Central memory CD8-positive, alpha-beta T cell (primary cell): ENCODE measurements at regions not wholly inside any gene's neighbourhood (a gene's known extent, or its start where the extent isn't known, plus 50 kb on each side); places are given as distances from the start of the nearest gene placed in this dataset.

ENCODE experiments used
- ATAC-seq: fragments of 150-1000 bp; cut with Tn5 transposase; replicated peaks from 2 replicates; pipeline ENCODE4 v1.10.0; 2022; ENCODE audit warnings: mild to moderate bottlenecking, moderate FRiP score, moderate number of reproducible peaks; ENCODE audit not compliant: poor library complexity, severe bottlenecking; ENCODE audit errors: extremely low read depth
- DNase-seq, 2 donors: peaks; one replicate each; pipeline ENCODE4 v3.0.0; 2021; ENCODE audit warnings: low spot score in 2 of 2
- H3K27ac Mint-ChIP-seq: one replicate; pipeline ENCODE4 v1.8.0; 2022; ENCODE audit warnings: low read depth, mild to moderate bottlenecking, moderate library complexity, mixed read lengths
- H3K27me3 Mint-ChIP-seq: one replicate; pipeline ENCODE4 v1.8.0; 2022; ENCODE audit warnings: mixed read lengths
- H3K36me3 Mint-ChIP-seq: one replicate; pipeline ENCODE4 v1.8.0; 2022; ENCODE audit warnings: mild to moderate bottlenecking, moderate library complexity, mixed read lengths; ENCODE audit not compliant: insufficient read depth
- H3K4me1 Mint-ChIP-seq: one replicate; pipeline ENCODE4 v1.8.0; 2022; ENCODE audit warnings: mixed read lengths
- H3K4me3 Mint-ChIP-seq: one replicate; pipeline ENCODE4 v1.8.0; 2022; ENCODE audit warnings: mild to moderate bottlenecking, moderate library complexity, mixed read lengths
- H3K9me3 Mint-ChIP-seq: one replicate; pipeline ENCODE4 v1.8.0; 2022; ENCODE audit warnings: mixed read lengths

DNA sequence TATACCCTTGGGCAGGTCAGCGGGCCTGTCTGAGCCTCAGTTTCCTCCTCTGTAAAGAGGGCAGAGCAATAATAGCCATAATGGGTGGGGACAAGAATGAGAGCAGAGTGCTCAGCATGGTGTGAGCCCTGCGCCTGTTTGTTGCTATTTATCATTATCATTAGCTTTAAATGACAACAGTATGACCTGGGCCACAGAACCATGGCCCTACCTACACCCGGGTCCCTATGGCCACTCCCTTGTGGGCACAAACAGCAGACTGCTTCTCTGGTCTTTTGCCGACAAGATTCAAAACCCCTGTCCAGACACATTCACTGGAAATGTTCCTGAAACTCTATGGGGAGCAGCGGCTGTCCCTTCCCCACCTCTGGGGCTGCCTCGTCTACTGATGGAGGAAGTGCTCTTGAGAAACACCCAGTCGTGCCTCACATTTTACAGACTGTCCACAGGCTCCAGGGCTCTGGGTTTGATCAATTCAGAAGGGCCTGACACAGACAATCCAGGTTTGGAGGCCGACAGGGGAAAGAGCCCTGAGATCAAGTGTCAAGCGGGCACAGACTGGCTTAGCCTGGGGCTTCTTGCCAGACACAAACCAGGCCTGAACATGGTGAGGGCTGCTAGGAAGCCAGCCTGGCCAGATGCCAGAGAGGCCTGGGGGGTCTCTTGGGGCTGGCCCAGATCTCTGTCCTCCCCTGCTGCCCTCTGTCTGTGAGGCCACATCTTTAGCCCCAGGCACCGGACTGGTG, 112.5 kb upstream of the CD82 start:
- Mint-ChIP-seq H3K36me3 (no peaks in the 10 kb centered on the region), H3K4me3 (no peak overlapping the region), H3K27me3 (peaks cover 20% of the 10 kb centered on the region), H3K9me3 (no peaks in the 10 kb centered on the region), H3K4me1 (no peaks in the 10 kb centered on the region), H3K27ac (no peak overlapping the region)
- ATAC-seq (no peak), DNase-seq (no peak)

DNA sequence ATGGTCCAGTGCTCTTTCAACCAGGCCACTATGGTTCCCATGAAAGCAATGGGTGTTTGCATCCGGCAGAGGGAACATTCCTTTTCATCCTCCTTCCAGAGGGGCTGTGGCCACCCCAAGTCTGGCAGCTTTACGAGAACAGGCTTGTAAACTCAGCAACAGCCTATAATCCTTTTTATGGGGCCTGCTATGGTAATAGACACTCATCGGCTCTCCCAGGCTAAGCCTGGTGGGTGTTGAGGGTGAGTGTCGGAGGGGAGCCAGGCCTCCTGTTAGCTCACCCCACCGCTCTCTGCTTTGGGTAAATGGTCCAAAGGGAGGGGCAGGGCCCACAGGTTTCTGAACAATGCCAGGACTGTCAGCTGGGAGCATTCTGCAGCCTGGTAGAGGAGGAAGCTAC, 111.6 kb upstream of the CD82 start:
- DNase-seq = no peak
- no peaks in the 10 kb centered on the region for H3K36me3 Mint-ChIP-seq
- peaks cover 16% of the 10 kb centered on the region for H3K27me3 Mint-ChIP-seq
- ATAC-seq = no peak
- no peak overlapping the region for H3K4me3 Mint-ChIP-seq
- H3K27ac Mint-ChIP-seq = no peak overlapping the region
- no peaks in the 10 kb centered on the region for H3K4me1 Mint-ChIP-seq
- no peaks in the 10 kb centered on the region for H3K9me3 Mint-ChIP-seq

DNA sequence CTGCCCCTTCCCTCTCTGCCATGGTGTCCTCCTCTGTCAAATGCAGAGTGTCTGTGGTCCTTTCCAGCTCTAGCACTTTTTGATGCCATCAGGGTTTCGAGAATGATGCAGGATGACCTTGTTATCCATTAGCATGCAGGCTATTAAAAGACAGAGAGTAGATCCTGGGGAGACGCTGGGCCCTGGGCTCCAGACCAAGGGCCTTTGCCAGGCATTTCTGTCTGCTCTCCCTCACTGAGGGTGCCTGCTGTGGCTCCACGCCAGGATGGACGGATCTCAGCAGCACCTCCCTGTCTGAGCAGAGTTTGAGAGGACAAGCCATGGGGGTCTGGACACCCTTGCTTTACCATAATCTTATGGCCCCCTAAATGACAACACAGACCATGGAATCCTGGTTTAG, 110.8 kb upstream of the CD82 start:
- no peak overlapping the region for H3K4me3 Mint-ChIP-seq
- no peak for ATAC-seq
- peaks cover 10% of the 10 kb centered on the region for H3K27me3 Mint-ChIP-seq
- no peak for DNase-seq
- no peaks in the 10 kb centered on the region for H3K4me1 Mint-ChIP-seq
- no peaks in the 10 kb centered on the region for H3K36me3 Mint-ChIP-seq
- H3K27ac Mint-ChIP-seq = no peak overlapping the region
- H3K9me3 Mint-ChIP-seq = no peaks in the 10 kb centered on the region

DNA sequence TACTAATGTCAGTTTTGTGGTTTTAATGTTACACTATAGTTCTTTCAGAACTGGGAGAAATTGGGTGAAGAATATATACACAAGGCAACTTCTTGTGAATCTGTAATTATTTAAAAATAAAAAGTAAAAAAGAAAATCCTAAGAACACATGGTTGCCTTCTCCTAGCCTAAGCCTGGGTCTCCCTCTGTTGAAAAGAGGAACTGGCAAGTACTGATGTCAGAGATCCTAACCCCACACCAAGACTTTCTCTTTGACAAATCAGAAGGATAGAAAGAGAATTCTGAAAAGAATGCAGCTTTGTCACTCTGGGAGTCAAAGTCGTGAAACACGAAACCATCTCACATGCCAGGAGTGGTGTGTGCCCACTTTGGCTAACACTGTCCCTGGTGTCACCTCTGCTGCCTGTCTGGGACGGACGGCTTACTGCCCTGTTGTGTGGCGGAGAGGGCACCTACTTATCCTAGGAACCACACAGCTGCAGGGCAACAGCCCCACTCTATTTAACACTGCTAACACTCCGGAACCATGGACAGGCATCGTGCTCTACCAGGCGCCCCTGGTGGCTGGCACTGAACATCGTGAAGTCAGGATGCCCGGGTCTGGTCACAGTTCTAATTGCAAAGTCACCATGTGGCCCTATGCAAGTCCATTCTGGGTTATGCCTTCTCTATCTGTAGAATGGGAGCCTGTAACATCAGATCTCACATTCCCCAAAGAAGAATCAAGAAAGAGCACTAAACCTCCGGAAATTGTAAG, 108.7 kb upstream of the CD82 start:
- ATAC-seq (no peak), DNase-seq (no peak)
- Mint-ChIP-seq H3K9me3 (no peaks in the 10 kb centered on the region), H3K27me3 (peaks cover 16% of the 10 kb centered on the region), H3K4me3 (no peak overlapping the region), H3K36me3 (no peaks in the 10 kb centered on the region), H3K27ac (no peak overlapping the region), H3K4me1 (no peaks in the 10 kb centered on the region)

DNA sequence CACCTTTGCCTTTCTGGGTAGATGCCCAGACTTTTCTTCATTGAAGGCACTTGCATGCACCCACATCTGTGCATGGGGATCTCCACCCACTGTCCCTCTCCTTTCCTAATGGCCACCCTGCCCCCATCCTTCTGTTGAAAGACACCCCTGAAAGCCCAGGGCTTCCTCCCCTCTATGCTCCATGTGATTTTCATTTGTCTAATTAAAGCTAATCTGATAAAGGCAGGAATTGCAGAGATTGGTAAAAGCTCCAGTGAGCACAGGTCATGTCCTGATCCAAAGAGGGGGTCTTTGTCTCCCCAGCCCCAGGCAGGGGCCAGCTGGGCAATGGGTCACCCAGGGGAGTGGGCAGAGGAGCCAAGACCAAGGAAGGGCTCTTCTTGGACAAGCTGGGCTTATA, 107.6 kb upstream of the CD82 start:
- ATAC-seq = no peak
- Mint-ChIP-seq H3K4me3 (no peak overlapping the region), H3K27ac (no peak overlapping the region), H3K27me3 (peaks cover 16% of the 10 kb centered on the region), H3K9me3 (no peaks in the 10 kb centered on the region), H3K36me3 (no peaks in the 10 kb centered on the region), H3K4me1 (no peaks in the 10 kb centered on the region)
- DNase-seq = no peak

DNA sequence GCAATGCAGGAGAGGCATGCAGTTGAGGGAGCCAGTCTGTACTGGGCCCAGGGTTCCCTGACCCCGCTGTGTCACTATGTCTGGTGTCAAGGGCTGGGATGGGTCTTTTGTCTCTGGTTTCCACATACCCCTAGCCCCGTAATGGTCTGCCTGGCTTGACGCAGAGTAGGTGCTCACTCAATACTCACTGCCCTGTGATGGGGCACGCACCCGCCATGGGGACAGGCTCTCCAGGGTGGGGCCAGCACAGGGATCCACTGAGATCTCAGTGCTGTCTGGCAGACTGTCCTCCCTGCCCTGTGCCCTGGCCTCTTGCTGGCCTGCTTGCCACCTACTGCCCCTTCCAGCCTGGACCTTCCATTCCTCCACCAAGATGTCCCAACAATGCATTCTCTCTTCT, 101.7 kb upstream of the CD82 start:
- no peak for DNase-seq
- ATAC-seq = no peak
- Mint-ChIP-seq H3K36me3 (no peaks in the 10 kb centered on the region), H3K9me3 (no peaks in the 10 kb centered on the region), H3K27ac (no peak overlapping the region), H3K27me3 (peaks cover 49% of the 10 kb centered on the region), H3K4me3 (no peak overlapping the region), H3K4me1 (no peaks in the 10 kb centered on the region)

DNA sequence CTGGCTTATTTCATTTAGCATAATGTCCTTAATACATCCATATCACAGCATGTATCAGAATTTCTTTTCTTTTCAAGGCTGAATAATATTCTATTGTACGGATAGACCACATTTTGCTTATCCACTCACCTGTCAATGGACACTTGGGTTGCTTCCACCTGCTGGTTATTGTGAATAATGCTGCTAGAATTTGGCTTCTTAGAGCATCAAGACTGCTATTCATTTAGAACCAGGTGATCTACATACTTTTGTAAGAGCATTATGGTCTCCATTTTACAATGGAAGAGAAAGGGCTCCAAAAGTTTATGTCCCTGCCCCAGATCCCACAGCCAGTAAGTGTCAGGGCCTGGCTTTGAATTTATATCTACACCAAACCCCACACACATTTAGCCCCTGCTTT, 100.7 kb upstream of the CD82 start:
- H3K27me3 Mint-ChIP-seq = peaks cover 57% of the 10 kb centered on the region
- H3K36me3 Mint-ChIP-seq = no peaks in the 10 kb centered on the region
- ATAC-seq = no peak
- no peak for DNase-seq
- no peaks in the 10 kb centered on the region for H3K9me3 Mint-ChIP-seq
- H3K27ac Mint-ChIP-seq = no peak overlapping the region
- H3K4me3 Mint-ChIP-seq = no peak overlapping the region
- no peaks in the 10 kb centered on the region for H3K4me1 Mint-ChIP-seq

DNA sequence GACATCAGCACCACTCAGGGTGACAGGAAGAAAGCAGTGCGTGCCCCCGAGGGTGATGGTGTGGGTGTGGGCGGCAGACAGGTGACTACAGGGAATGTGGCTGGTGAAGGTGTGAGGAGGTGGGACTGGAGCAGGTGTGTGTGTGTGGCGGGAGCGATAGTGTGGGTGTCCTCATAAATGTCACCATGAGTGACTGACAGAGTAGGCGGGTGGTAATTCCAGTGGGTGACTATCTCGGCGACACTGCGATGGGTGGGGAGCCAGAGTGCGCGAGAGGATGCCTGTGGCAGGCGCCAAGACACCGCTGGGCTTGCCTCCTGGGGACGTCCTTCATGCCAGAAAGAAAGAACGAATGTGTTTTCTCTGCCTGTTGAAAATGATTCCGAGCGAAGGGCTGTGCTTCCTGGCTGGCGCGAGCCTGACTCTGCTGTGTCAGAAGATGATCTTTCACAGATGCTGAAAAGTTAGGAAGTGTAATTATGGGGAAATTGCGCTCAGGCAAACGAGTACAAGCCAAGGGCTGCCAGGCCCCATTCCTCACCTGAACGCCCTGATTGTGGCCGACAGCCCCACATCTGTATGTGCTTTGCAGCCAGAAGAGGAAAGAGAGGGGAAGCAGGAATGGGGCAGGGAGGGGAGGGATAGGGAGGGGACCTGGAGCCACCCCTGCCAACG, 98.8 kb upstream of the CD82 start:
- no peak overlapping the region for H3K27ac Mint-ChIP-seq
- peaks cover 60% of the 10 kb centered on the region for H3K27me3 Mint-ChIP-seq
- H3K36me3 Mint-ChIP-seq = no peaks in the 10 kb centered on the region
- H3K9me3 Mint-ChIP-seq = no peaks in the 10 kb centered on the region
- no peak overlapping the region for H3K4me3 Mint-ChIP-seq
- no peak for DNase-seq
- no peak for ATAC-seq
- H3K4me1 Mint-ChIP-seq = no peaks in the 10 kb centered on the region

DNA sequence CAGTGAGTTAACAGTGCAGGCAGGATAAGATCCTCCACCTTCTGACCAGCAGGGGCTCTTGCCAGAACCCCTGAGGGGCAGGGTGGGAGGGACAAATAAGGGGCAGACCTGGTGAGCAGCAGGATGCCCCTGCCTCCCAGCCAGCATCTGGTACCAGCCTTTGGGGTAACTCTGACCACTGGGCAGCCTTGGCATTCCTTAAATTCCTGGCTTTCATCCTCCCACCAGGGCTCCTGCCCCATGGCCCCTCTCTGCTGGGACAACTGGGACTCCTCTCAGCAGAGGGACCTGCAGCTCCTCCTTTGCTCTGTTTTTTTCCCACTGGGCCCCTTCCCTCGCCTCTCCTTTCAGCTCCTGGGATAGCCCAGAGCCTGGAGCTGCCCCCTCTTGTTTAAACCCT, 98.0 kb upstream of the CD82 start:
- no peak overlapping the region for H3K27ac Mint-ChIP-seq
- no peaks in the 10 kb centered on the region for H3K36me3 Mint-ChIP-seq
- H3K27me3 Mint-ChIP-seq = peaks cover 60% of the 10 kb centered on the region
- H3K4me1 Mint-ChIP-seq = no peaks in the 10 kb centered on the region
- DNase-seq (no peak), ATAC-seq (no peak)
- H3K9me3 Mint-ChIP-seq = no peaks in the 10 kb centered on the region
- no peak overlapping the region for H3K4me3 Mint-ChIP-seq

DNA sequence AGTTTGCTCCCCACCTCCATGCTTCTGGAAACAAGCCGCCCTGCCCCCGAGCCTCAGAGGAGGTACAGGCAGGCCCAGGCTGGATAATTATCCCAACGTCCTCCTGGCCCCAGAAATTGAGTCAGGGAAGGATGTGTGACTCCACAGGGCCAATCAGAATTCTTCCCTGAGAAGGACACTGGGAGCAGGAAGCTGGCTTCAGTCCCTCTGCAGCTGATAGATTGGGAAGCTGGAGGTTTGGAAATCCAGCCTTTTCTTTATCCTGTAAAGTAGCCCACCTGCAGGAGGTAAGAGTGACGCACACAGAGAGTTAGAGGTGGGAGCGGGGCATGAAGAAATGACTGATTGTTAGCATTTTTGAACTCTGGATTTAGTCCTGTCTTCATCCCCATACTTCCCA, 97.5 kb upstream of the CD82 start:
- H3K4me3 Mint-ChIP-seq = no peak overlapping the region
- H3K27me3 Mint-ChIP-seq = peaks cover 60% of the 10 kb centered on the region
- ATAC-seq = no peak
- no peaks in the 10 kb centered on the region for H3K36me3 Mint-ChIP-seq
- H3K9me3 Mint-ChIP-seq = no peaks in the 10 kb centered on the region
- no peak for DNase-seq
- H3K4me1 Mint-ChIP-seq = no peaks in the 10 kb centered on the region
- no peak overlapping the region for H3K27ac Mint-ChIP-seq

DNA sequence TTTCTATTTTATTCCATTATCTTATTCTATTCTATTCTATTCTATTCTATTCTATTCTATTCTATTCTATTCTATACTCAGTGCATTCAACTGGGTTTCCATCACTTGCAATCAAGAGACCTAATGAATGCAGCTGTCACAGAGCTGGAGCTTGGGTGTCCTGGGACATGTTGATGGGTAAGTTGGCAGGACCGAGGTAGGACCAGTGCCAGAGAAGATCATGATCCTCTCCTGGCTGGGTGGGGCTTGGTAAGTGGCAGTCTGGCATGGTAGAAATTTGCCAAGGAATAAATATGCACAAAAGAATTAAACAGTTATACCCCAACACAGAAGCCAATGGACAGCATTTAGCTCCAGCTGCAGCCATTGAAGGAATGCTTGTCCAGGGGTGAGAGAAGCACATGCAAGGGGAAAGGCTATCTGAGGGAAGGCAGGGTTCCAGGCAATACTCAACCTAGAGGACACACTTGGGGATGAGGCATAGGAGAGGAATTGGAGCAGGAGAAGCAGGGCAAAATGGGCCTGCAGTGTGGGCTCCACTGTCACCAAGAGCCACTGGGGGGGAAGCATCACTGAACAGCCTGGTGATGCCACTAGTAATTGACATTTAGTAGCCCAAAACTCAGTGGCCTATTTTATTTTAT, 97.0 kb upstream of the CD82 start:
- no peaks in the 10 kb centered on the region for H3K4me1 Mint-ChIP-seq
- H3K27ac Mint-ChIP-seq = no peak overlapping the region

DNA sequence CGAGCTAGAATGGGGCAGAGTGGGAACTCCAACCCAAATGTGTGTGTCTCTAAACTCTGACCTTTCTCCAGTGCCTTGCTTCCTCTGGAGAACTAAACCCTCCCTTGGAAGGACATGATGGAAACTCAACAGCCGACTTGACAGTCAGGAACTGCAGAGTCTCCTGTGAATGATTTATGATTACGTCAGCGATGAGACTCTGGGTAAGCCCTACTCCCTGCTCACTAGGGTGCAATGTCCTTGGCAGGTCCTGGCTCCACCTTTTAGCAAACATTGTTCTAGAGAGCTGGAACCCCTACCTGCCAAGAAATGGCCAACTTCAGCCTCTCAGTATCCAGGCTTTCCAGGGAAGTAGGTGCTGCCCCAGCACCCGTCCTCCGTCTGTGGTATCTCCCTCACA, 96.1 kb upstream of the CD82 start:
- DNase-seq = no peak
- ATAC-seq = no peak
- no peaks in the 10 kb centered on the region for H3K36me3 Mint-ChIP-seq
- H3K27me3 Mint-ChIP-seq = peaks cover 55% of the 10 kb centered on the region
- no peak overlapping the region for H3K27ac Mint-ChIP-seq
- no peaks in the 10 kb centered on the region for H3K4me1 Mint-ChIP-seq
- H3K9me3 Mint-ChIP-seq = no peaks in the 10 kb centered on the region
- no peak overlapping the region for H3K4me3 Mint-ChIP-seq

More for the DNA sequence above, 97.0 kb upstream of the CD82 start:
- H3K27me3 Mint-ChIP-seq = peaks cover 60% of the 10 kb centered on the region
- H3K36me3 Mint-ChIP-seq = no peaks in the 10 kb centered on the region
- H3K4me3 Mint-ChIP-seq = no peak overlapping the region
- no peak for DNase-seq
- no peak for ATAC-seq
- no peaks in the 10 kb centered on the region for H3K9me3 Mint-ChIP-seq
